T-cell (primary cell): ENCODE measurements at regions not wholly inside any gene's neighbourhood (a gene's known extent, or its start where the extent isn't known, plus 50 kb on each side); places are given as distances from the start of the nearest gene placed in this dataset.

Experiments used
- ATAC-seq, 4 experiments: fragments of 200-7000 bp in 3 of 4; fragments of 150-1000 bp in 1 of 4; cut with Tn5 transposase; replicated peaks in 1 of 4; 1 replicate in 3 of 4; 2 replicates in 1 of 4; pipeline ENCODE4 v1.10.0; 2021; ENCODE audit warnings: moderate library complexity in 3 of 4, mild to moderate bottlenecking in 2 of 4, moderate number of reproducible peaks in 1 of 4
- CTCF ChIA-PET, 2 donors: fragments of 300-600 bp; sonication (Branson Sonifier 250); formaldehyde crosslinking; loops; one replicate each; lab custom pipeline; 2022; ENCODE audit warnings: antibody characterized with exemption in 2 of 2; lab: Charles Lee
- POLR2A ChIA-PET, 2 donors: fragments of 300-600 bp; sonication (Branson Sonifier 250); formaldehyde crosslinking; loops; one replicate each; lab custom pipeline; 2022; ENCODE audit warnings: antibody characterized with exemption in 2 of 2; lab: Charles Lee
- DNase-seq, 35 experiments: peaks; one replicate each; pipeline versions ENCODE4 v3.0.0 to v3.0.0-alpha.2; 2013 to 2023
- H3K27ac ChIP-seq: one replicate; pipeline ENCODE4 v1.5.1; 2013; ENCODE audit warnings: low read length
- H3K27me3 ChIP-seq, 2 experiments: replicated peaks in 1 of 2; 1 replicate in 1 of 2; 2 replicates in 1 of 2; pipeline versions ENCODE4 v1.6.1 to v1.7.0; 2013; ENCODE audit warnings: low read length in 1 of 2, mixed read lengths in 1 of 2; ENCODE audit not compliant: control insufficient read depth in 2 of 2, insufficient read depth in 2 of 2; ENCODE audit errors: extremely low read depth in 1 of 2
- H3K36me3 ChIP-seq, 2 donors: 1 replicate in 1 of 2; 2 replicates in 1 of 2; pipeline versions ENCODE4 v1.6.1 to v1.7.0; 2013; ENCODE audit warnings: low read length in 1 of 2; ENCODE audit not compliant: control insufficient read depth in 2 of 2, insufficient read depth in 1 of 2; ENCODE audit errors: extremely low read depth in 1 of 2
- H3K4me1 ChIP-seq, 2 experiments: 1 replicate in 1 of 2; 2 replicates in 1 of 2; pipeline versions ENCODE4 v1.6.1 to v1.7.0; 2013; ENCODE audit warnings: low read length in 2 of 2, mixed read lengths in 1 of 2; ENCODE audit not compliant: insufficient read depth in 2 of 2, control insufficient read depth in 1 of 2; ENCODE audit errors: extremely low read depth in 1 of 2
- H3K4me3 ChIP-seq, 2 donors: 1 replicate in 1 of 2; 2 replicates in 1 of 2; pipeline versions ENCODE4 v1.5.1 to v1.7.0; 2013; ENCODE audit warnings: mild to moderate bottlenecking in 2 of 2, low read length in 1 of 2, moderate library complexity in 1 of 2; ENCODE audit not compliant: control insufficient read depth in 1 of 2; ENCODE audit errors: extremely low read depth in 1 of 2
- H3K9me3 ChIP-seq: 2 replicates; pipeline ENCODE4 v1.7.0; 2013
- H3K27ac Mint-ChIP-seq, 2 donors: one replicate each; pipeline ENCODE4 v1.8.0; 2020 to 2021; ENCODE audit warnings: mild to moderate bottlenecking in 2 of 2, mixed read lengths in 2 of 2
- H3K27me3 Mint-ChIP-seq, 2 donors: one replicate each; pipeline ENCODE4 v1.8.0; 2021 to 2022; ENCODE audit warnings: mixed read lengths in 2 of 2
- H3K36me3 Mint-ChIP-seq: one replicate; pipeline ENCODE4 v1.8.0; 2021; ENCODE audit warnings: mixed read lengths
- H3K4me1 Mint-ChIP-seq, 3 donors: one replicate each; pipeline ENCODE4 v1.8.0; 2020 to 2022; ENCODE audit warnings: mixed read lengths in 3 of 3, mild to moderate bottlenecking in 1 of 3
- H3K4me3 Mint-ChIP-seq, 3 donors: one replicate each; pipeline ENCODE4 v1.8.0; 2020 to 2022; ENCODE audit warnings: mild to moderate bottlenecking in 3 of 3, mixed read lengths in 3 of 3, moderate library complexity in 3 of 3
- H3K9me3 Mint-ChIP-seq, 3 donors: one replicate each; pipeline ENCODE4 v1.8.0; 2020 to 2022; ENCODE audit warnings: mixed read lengths in 3 of 3
- WGBS: methylation state at CpG from one replicate; pipeline ENCODE4 v1.1.5; 2013; ENCODE audit warnings: missing lambda C conversion rate; ENCODE audit not compliant: insufficient coverage; 5-methylcytosine and 5-hydroxymethylcytosine counted together

GRCh38 chrX:45344594-45344993 lies 143.9 kb upstream of the DIPK2B start:
- Histone ChIP-seq H3K4me1 (no peaks in the 10 kb centered on the region), H3K27me3 (no peaks in the 10 kb centered on the region), H3K9me3 (no peaks in the 10 kb centered on the region), H3K4me3 (no peak overlapping the region), H3K36me3 (no peaks in the 10 kb centered on the region), H3K27ac (no peak overlapping the region)
- CTCF ChIA-PET: no interaction called here
- H3K4me1 Mint-ChIP-seq: no peaks in the 10 kb centered on the region
- WGBS: no CpG with 5 or more reads among the region's 2 CpGs
- H3K27me3 Mint-ChIP-seq: peaks cover 0 to 7% of the 10 kb centered on the region in 2 donors
- H3K36me3 Mint-ChIP-seq: no peaks in the 10 kb centered on the region
- no peak overlapping the region for H3K4me3 Mint-ChIP-seq
- DNase-seq (no peak), ATAC-seq (no peak)
- POLR2A ChIA-PET: no interaction called here
- peaks cover 0 to 4% (median 0%) of the 10 kb centered on the region in 3 donors for H3K9me3 Mint-ChIP-seq
- no peak overlapping the region for H3K27ac Mint-ChIP-seq

GRCh38 chrX:45329217-45329616 lies 128.5 kb upstream of the DIPK2B start:
- Mint-ChIP-seq H3K27ac (no peak overlapping the region), H3K36me3 (no peaks in the 10 kb centered on the region), H3K9me3 (no peaks in the 10 kb centered on the region), H3K27me3 (peaks cover 2 to 20% of the 10 kb centered on the region in 2 donors), H3K4me3 (no peak overlapping the region), H3K4me1 (no peaks in the 10 kb centered on the region)
- CTCF ChIA-PET: no interaction called here
- no peaks in the 10 kb centered on the region for H3K9me3 ChIP-seq
- WGBS: no CpG with 5 or more reads among the region's 1 CpG
- H3K36me3 ChIP-seq: no peaks in the 10 kb centered on the region
- no peaks in the 10 kb centered on the region for H3K27me3 ChIP-seq
- no peaks in the 10 kb centered on the region for H3K4me1 ChIP-seq
- no peak overlapping the region for H3K27ac ChIP-seq
- DNase-seq: no peak
- no peak overlapping the region for H3K4me3 ChIP-seq
- POLR2A ChIA-PET: no interaction called here
- no peak for ATAC-seq

- Histone ChIP-seq H3K4me3 (no peak overlapping the region), H3K27me3 (no peaks in the 10 kb centered on the region), H3K27ac (no peak overlapping the region), H3K9me3 (no peaks in the 10 kb centered on the region), H3K4me1 (no peaks in the 10 kb centered on the region), H3K36me3 (no peaks in the 10 kb centered on the region)
- ChIA-PET CTCF (interaction anchor here in 1 of 2 donors (0.6 kb wide), 1 partner anchor 69 kb away, joined by 3 read pairs; no protein-coding TSS in a partner anchor), POLR2A (no interaction called here)
- H3K9me3 Mint-ChIP-seq: no peaks in the 10 kb centered on the region
- no peaks in the 10 kb centered on the region for H3K4me1 Mint-ChIP-seq
- peaks cover 2 to 27% of the 10 kb centered on the region in 2 donors for H3K27me3 Mint-ChIP-seq
- no CpG with 5 or more reads among the region's 3 CpGs for WGBS
- H3K36me3 Mint-ChIP-seq: no peaks in the 10 kb centered on the region
- H3K4me3 Mint-ChIP-seq: no peak overlapping the region
- DNase-seq (no peak), ATAC-seq (no peak)
- no peak overlapping the region for H3K27ac Mint-ChIP-seq
Observed at GRCh38 chrX:45324941-45325340, 124.3 kb upstream of the DIPK2B start.

- Histone ChIP-seq H3K4me1 (no peaks in the 10 kb centered on the region), H3K36me3 (no peaks in the 10 kb centered on the region), H3K27ac (no peak overlapping the region), H3K9me3 (no peaks in the 10 kb centered on the region), H3K27me3 (no peaks in the 10 kb centered on the region), H3K4me3 (no peak overlapping the region)
- Mint-ChIP-seq H3K36me3 (no peaks in the 10 kb centered on the region), H3K4me3 (no peak overlapping the region), H3K27me3 (peaks cover 2 to 29% of the 10 kb centered on the region in 2 donors), H3K27ac (no peak overlapping the region), H3K9me3 (no peaks in the 10 kb centered on the region), H3K4me1 (no peaks in the 10 kb centered on the region)
- ChIA-PET POLR2A (no interaction called here), CTCF (interaction anchor here in 1 of 2 donors (1.4 kb wide), 1 partner anchor 1085 kb away, joined by 3 read pairs; no protein-coding TSS in a partner anchor)
- DNase-seq (no peak), ATAC-seq (no peak)
- WGBS: 83% methylated on average over 1 of the region's 3 CpGs
Observed at GRCh38 chrX:45323387-45323786, 122.7 kb upstream of the DIPK2B start.

GRCh38 chrX:45322820-45323219 lies 122.1 kb upstream of the DIPK2B start:
- no peak overlapping the region for H3K4me3 Mint-ChIP-seq
- H3K9me3 Mint-ChIP-seq: no peaks in the 10 kb centered on the region
- H3K9me3 ChIP-seq: no peaks in the 10 kb centered on the region
- CTCF ChIA-PET: interaction anchor here in 1 of 2 donors (1.4 kb wide), 1 partner anchor 1086 kb away, joined by 3 read pairs; no protein-coding TSS in a partner anchor
- H3K36me3 Mint-ChIP-seq: no peaks in the 10 kb centered on the region
- POLR2A ChIA-PET: no interaction called here
- peaks cover 4 to 30% of the 10 kb centered on the region in 2 donors for H3K27me3 Mint-ChIP-seq
- H3K4me1 ChIP-seq: no peaks in the 10 kb centered on the region
- no peaks in the 10 kb centered on the region for H3K36me3 ChIP-seq
- H3K27ac Mint-ChIP-seq: no peak overlapping the region
- no peak for DNase-seq
- no peak for ATAC-seq
- no peak overlapping the region for H3K4me3 ChIP-seq
- no peaks in the 10 kb centered on the region for H3K27me3 ChIP-seq
- no peak overlapping the region for H3K27ac ChIP-seq
- H3K4me1 Mint-ChIP-seq: no peaks in the 10 kb centered on the region

- ChIA-PET POLR2A (no interaction called here), CTCF (interaction anchor here (0.6 to 1.4 kb wide), 2 partner anchors 996 to 1086 kb away, joined by 3 read pairs; no protein-coding TSS in a partner anchor)
- ATAC-seq: no peak
- Mint-ChIP-seq H3K4me3 (no peak overlapping the region), H3K27ac (no peak overlapping the region), H3K27me3 (peaks cover 6 to 31% of the 10 kb centered on the region in 2 donors), H3K4me1 (no peaks in the 10 kb centered on the region), H3K36me3 (no peaks in the 10 kb centered on the region), H3K9me3 (no peaks in the 10 kb centered on the region)
- H3K9me3 ChIP-seq: no peaks in the 10 kb centered on the region
- H3K27me3 ChIP-seq: no peaks in the 10 kb centered on the region
- peak in 1 of 35 experiments; percentile 26 for DNase-seq
- WGBS: no CpG with 5 or more reads among the region's 2 CpGs
- H3K4me1 ChIP-seq: no peaks in the 10 kb centered on the region
- H3K36me3 ChIP-seq: no peaks in the 10 kb centered on the region
- H3K4me3 ChIP-seq: no peak overlapping the region
- H3K27ac ChIP-seq: no peak overlapping the region
Observed at GRCh38 chrX:45322382-45322781, 121.7 kb upstream of the DIPK2B start.

- peaks cover 8 to 24% of the 10 kb centered on the region in 2 donors for H3K27me3 Mint-ChIP-seq
- Histone ChIP-seq H3K4me1 (no peaks in the 10 kb centered on the region), H3K9me3 (no peaks in the 10 kb centered on the region), H3K4me3 (no peak overlapping the region), H3K27me3 (no peaks in the 10 kb centered on the region), H3K36me3 (no peaks in the 10 kb centered on the region), H3K27ac (no peak overlapping the region)
- no peak for ATAC-seq
- DNase-seq: no peak
- H3K4me1 Mint-ChIP-seq: no peaks in the 10 kb centered on the region
- ChIA-PET CTCF (no interaction called here), POLR2A (no interaction called here)
- WGBS: 88% methylated on average over 1 of the region's 1 CpG
- H3K4me3 Mint-ChIP-seq: no peak overlapping the region
- no peak overlapping the region for H3K27ac Mint-ChIP-seq
- H3K36me3 Mint-ChIP-seq: no peaks in the 10 kb centered on the region
- H3K9me3 Mint-ChIP-seq: no peaks in the 10 kb centered on the region
Observed at GRCh38 chrX:45320191-45320590, 119.5 kb upstream of the DIPK2B start.
